Germinal center (tissue), 1 donor: ENCODE measurements at regions not wholly inside any gene's neighbourhood (a gene's known extent, or its start where the extent isn't known, plus 50 kb on each side); places are given as distances from the start of the nearest gene placed in this dataset.

Experiments used
- DNase-seq: peaks from one replicate; pipeline ENCODE4 v3.0.0; 2012; ENCODE audit warnings: mixed read lengths, low spot score

GRCh38 chr2:176647325-176648165 lies 378.3 kb downstream of the MTX2 start:
- no peak for DNase-seq

- no peak for DNase-seq
Observed at GRCh38 chr2:176648700-176649297, 379.6 kb downstream of the MTX2 start.

GRCh38 chr2:176650104-176650837 lies 381.0 kb downstream of the MTX2 start:
- DNase-seq, result no peak

GRCh38 chr2:176650838-176651555 lies 381.8 kb downstream of the MTX2 start:
- no peak for DNase-seq

GRCh38 chr2:176652300-176653182 lies 383.3 kb downstream of the MTX2 start:
- DNase-seq, result peak; percentile 41

GRCh38 chr2:176653479-176654443 lies 384.5 kb downstream of the MTX2 start:
- peak; percentile 55 for DNase-seq

- DNase-seq, result no peak
Observed at GRCh38 chr2:176656038-176656775, 387.0 kb downstream of the MTX2 start.

GRCh38 chr2:176656776-176657140 lies 387.5 kb downstream of the MTX2 start:
- no peak for DNase-seq

GRCh38 chr2:176657393-176657792 lies 388.2 kb downstream of the MTX2 start:
- no peak for DNase-seq

- no peak for DNase-seq
Observed at GRCh38 chr2:176658708-176659107, 389.5 kb downstream of the MTX2 start.

- no peak for DNase-seq
Observed at GRCh38 chr2:176662753-176663152, 393.5 kb downstream of the MTX2 start.

GRCh38 chr2:176664478-176664877 lies 395.2 kb downstream of the MTX2 start:
- DNase-seq, result no peak

- no peak for DNase-seq
Observed at GRCh38 chr2:176665086-176665485, 395.8 kb downstream of the MTX2 start.

- DNase-seq, result no peak
Observed at GRCh38 chr2:176668912-176669311, 399.7 kb downstream of the MTX2 start.

- no peak for DNase-seq
Observed at GRCh38 chr2:176669398-176670174, 400.3 kb downstream of the MTX2 start.

- DNase-seq, result no peak
Observed at GRCh38 chr2:176675271-176675949, 406.2 kb downstream of the MTX2 start.

- no peak for DNase-seq
Observed at GRCh38 chr2:176677746-176678265, 408.6 kb downstream of the MTX2 start.

- no peak for DNase-seq
Observed at GRCh38 chr2:176678571-176678970, 409.3 kb downstream of the MTX2 start.
